ENCODE measurements at regions not wholly inside any gene's neighbourhood (a gene's known extent, or its start where the extent isn't known, plus 50 kb on each side); places are given as distances from the start of the nearest gene placed in this dataset.

- Histone ChIP-seq H3K79me2 (ENCODE audit: insufficient read depth, low read length) (no peaks in the 10 kb centered on the region), H3K36me3 (ENCODE audit: insufficient read depth, low read length) (no peaks in the 10 kb centered on the region), H3K4me2 (ENCODE audit: insufficient read depth, low read length) (no peak overlapping the region), H2AFZ (ENCODE audit: low read length) (no peak overlapping the region), H3K9me3 (ENCODE audit: low read depth, low read length) (no peaks in the 10 kb centered on the region), H3K4me1 (ENCODE audit: insufficient read depth, low read length) (peaks cover 21% of the 10 kb centered on the region), H3K4me3 (ENCODE audit: insufficient read depth, low read length) (no peak overlapping the region), H4K20me1 (ENCODE audit: insufficient read depth, low read length) (no peaks in the 10 kb centered on the region), H3K27ac (ENCODE audit: low read depth, low read length) (no peak overlapping the region), H3K27me3 (ENCODE audit: insufficient read depth, low read length) (no peaks in the 10 kb centered on the region)
- no peak for TF ChIP-seq CTCF (IDR thresholded peaks at IDR 0.05; ENCODE audit: extremely low read depth, low read depth, low read length)
- DNase-seq (ENCODE audit: insufficient read length, low spot score, missing footprints): no peak
Observed at GRCh38 chr1:221837896-221838295, 96.0 kb upstream of the DUSP10 start.

GRCh38 chr1:221834698-221835513, 93.0 kb upstream of the DUSP10 start:
- H3K27me3 ChIP-seq (ENCODE audit: insufficient read depth, low read length): no peaks in the 10 kb centered on the region
- no peak overlapping the region for H2AFZ ChIP-seq (ENCODE audit: low read length)
- no peak for DNase-seq (ENCODE audit: insufficient read length, low spot score, missing footprints)
- no peaks in the 10 kb centered on the region for H3K36me3 ChIP-seq (ENCODE audit: insufficient read depth, low read length)
- H3K4me3 ChIP-seq (ENCODE audit: insufficient read depth, low read length): no peak overlapping the region
- TF ChIP-seq CTCF (IDR thresholded peaks at IDR 0.05; ENCODE audit: extremely low read depth, low read depth, low read length): no peak
- H3K4me1 ChIP-seq (ENCODE audit: insufficient read depth, low read length): peaks cover 15% of the 10 kb centered on the region
- no peaks in the 10 kb centered on the region for H4K20me1 ChIP-seq (ENCODE audit: insufficient read depth, low read length)
- no peak overlapping the region for H3K4me2 ChIP-seq (ENCODE audit: insufficient read depth, low read length)
- no peak overlapping the region for H3K27ac ChIP-seq (ENCODE audit: low read depth, low read length)
- H3K9me3 ChIP-seq (ENCODE audit: low read depth, low read length): no peaks in the 10 kb centered on the region
- H3K79me2 ChIP-seq (ENCODE audit: insufficient read depth, low read length): no peaks in the 10 kb centered on the region

- no peaks in the 10 kb centered on the region for H3K36me3 ChIP-seq (ENCODE audit: insufficient read depth, low read length)
- DNase-seq (ENCODE audit: insufficient read length, low spot score, missing footprints): no peak
- no peak overlapping the region for H3K4me2 ChIP-seq (ENCODE audit: insufficient read depth, low read length)
Observed at GRCh38 chr1:221832617-221833016, 90.7 kb upstream of the DUSP10 start.

More at GRCh38 chr1:221832617-221833016, 90.7 kb upstream of the DUSP10 start:
- no peak for TF ChIP-seq CTCF (IDR thresholded peaks at IDR 0.05; ENCODE audit: extremely low read depth, low read depth, low read length)
- H3K79me2 ChIP-seq (ENCODE audit: insufficient read depth, low read length): no peaks in the 10 kb centered on the region
- no peaks in the 10 kb centered on the region for H3K9me3 ChIP-seq (ENCODE audit: low read depth, low read length)
- H3K4me1 ChIP-seq (ENCODE audit: insufficient read depth, low read length): peaks cover 13% of the 10 kb centered on the region
- H3K4me3 ChIP-seq (ENCODE audit: insufficient read depth, low read length): no peak overlapping the region
- no peak overlapping the region for H2AFZ ChIP-seq (ENCODE audit: low read length)
- no peaks in the 10 kb centered on the region for H3K27me3 ChIP-seq (ENCODE audit: insufficient read depth, low read length)
- no peak overlapping the region for H3K27ac ChIP-seq (ENCODE audit: low read depth, low read length)
- no peaks in the 10 kb centered on the region for H4K20me1 ChIP-seq (ENCODE audit: insufficient read depth, low read length)
